H1 (cell line): ENCODE measurements at regions not wholly inside any gene's neighbourhood (a gene's known extent, or its start where the extent isn't known, plus 50 kb on each side); places are given as distances from the start of the nearest gene placed in this dataset.

Source experiments
- CBX8 ChIP-seq: fragments of 300-800, 300-1000 bp; sonication (generic); IDR thresholded peaks from 2 replicates; pipeline ENCODE4 v1.7.1; 2016; ENCODE audit warnings: low read depth, low read length, borderline replicate concordance
- FOSL1 ChIP-seq: IDR thresholded peaks from 2 replicates; pipeline ENCODE4 v1.6.1; 2011; ENCODE audit warnings: mild to moderate bottlenecking, low read depth, low read length, moderate library complexity; ENCODE audit not compliant: insufficient read depth
- GABPA ChIP-seq: IDR thresholded peaks from 2 replicates; pipeline ENCODE4 v1.6.1; 2011; ENCODE audit warnings: mild to moderate bottlenecking, low read length, moderate library complexity, borderline replicate concordance; ENCODE audit not compliant: insufficient read depth
- GTF2F1 ChIP-seq: IDR thresholded peaks from 2 replicates; pipeline ENCODE4 v1.6.1; 2012; ENCODE audit warnings: low read depth, low read length, improper control_type of control experiment, borderline replicate concordance
- JUND ChIP-seq: IDR thresholded peaks from 2 replicates; pipeline ENCODE4 v1.6.1; 2011; ENCODE audit warnings: mild to moderate bottlenecking, improper control_type of control experiment, low read length
- KDM1A ChIP-seq: fragments of 200-600, 300-600 bp; sonication (generic); IDR thresholded peaks from 2 replicates; pipeline ENCODE4 v1.7.1; 2016; ENCODE audit warnings: mild to moderate bottlenecking, low read length, borderline replicate concordance
- KDM5A ChIP-seq: fragments of 200-600 bp; IDR thresholded peaks from 2 replicates; pipeline ENCODE4 v1.7.1; 2012; ENCODE audit warnings: mild to moderate bottlenecking, low read length, inconsistent platforms, mixed read lengths
- NRF1 ChIP-seq: IDR thresholded peaks from 2 replicates; pipeline ENCODE4 v1.6.1; 2011; ENCODE audit warnings: mild to moderate bottlenecking, low read depth, low read length, improper control_type of control experiment
- PHF8 ChIP-seq: fragments of 200-600 bp; sonication (generic); conservative IDR thresholded peaks from 2 replicates; pipeline ENCODE4 v1.7.1; 2012; ENCODE audit warnings: low read depth, mild to moderate bottlenecking, inconsistent platforms, low read length, moderate library complexity
- SP1 ChIP-seq: IDR thresholded peaks from 2 replicates; pipeline ENCODE4 v1.6.1; 2011; ENCODE audit warnings: low read depth, low read length
- ZNF274 ChIP-seq: IDR thresholded peaks from 2 replicates; pipeline ENCODE4 v1.7.0; 2012; ENCODE audit warnings: low read length, borderline replicate concordance; ENCODE audit errors: extremely low read depth

DNA sequence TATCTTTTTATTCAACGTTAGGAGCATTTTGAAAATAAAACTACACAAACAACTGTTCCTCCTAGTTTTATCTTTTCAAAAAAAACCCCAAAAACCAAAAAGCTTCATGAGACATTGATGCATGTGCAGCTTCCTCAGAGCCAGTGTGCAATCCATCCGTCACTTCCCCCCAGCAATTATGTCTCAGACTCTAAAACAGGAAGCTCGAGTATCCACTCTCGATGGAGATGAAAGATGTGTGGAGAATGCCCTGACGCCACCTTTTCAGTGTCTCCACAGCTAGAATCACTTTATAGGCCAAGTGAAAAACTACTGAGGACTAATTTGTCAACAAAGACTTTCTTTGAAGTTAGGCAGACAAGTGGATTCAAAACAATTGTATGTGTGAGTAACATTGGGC is 408.9 kb upstream of the SMARCA2 start:
- TF ChIP-seq GTF2F1: no peak
- no peak for TF ChIP-seq CBX8
- TF ChIP-seq PHF8: no peak
- no peak for TF ChIP-seq ZNF274
- no peak for TF ChIP-seq NRF1
- no peak for TF ChIP-seq KDM1A
- no peak for TF ChIP-seq SP1
- TF ChIP-seq KDM5A: no peak
- no peak for TF ChIP-seq FOSL1
- TF ChIP-seq GABPA: no peak
- TF ChIP-seq JUND: no peak
